NCI-H345 treated with DMSO at 0.1 percent for 48 hours (cell line): ENCODE measurements at regions not wholly inside any gene's neighbourhood (a gene's known extent, or its start where the extent isn't known, plus 50 kb on each side); places are given as distances from the start of the nearest gene placed in this dataset.

Experiments used
- DNase-seq: peaks from one replicate; lab custom pipeline; 2025; ENCODE audit not compliant: unreplicated experiment; lab: John Stamatoyannopoulos, UW

- DNase-seq, result no peak
Observed at GRCh38 chr13:73245246-73245645, 186.4 kb downstream of the KLF5 start.

- DNase-seq, result no peak
Observed at GRCh38 chr13:73244467-73244866, 185.7 kb downstream of the KLF5 start.

GRCh38 chr13:73242515-73243015, 183.8 kb downstream of the KLF5 start:
- DNase-seq, result no peak

- no peak for DNase-seq
Observed at GRCh38 chr13:73240193-73240592, 181.4 kb downstream of the KLF5 start.

GRCh38 chr13:73235385-73235784, 176.6 kb downstream of the KLF5 start:
- no peak for DNase-seq

GRCh38 chr13:73231471-73231870, 172.7 kb downstream of the KLF5 start:
- no peak for DNase-seq

GRCh38 chr13:73230716-73231115, 171.9 kb downstream of the KLF5 start:
- DNase-seq, result no peak

GRCh38 chr13:73228546-73228945, 169.7 kb downstream of the KLF5 start:
- DNase-seq, result no peak

GRCh38 chr13:73225990-73226389, 167.2 kb downstream of the KLF5 start:
- DNase-seq, result no peak

GRCh38 chr13:73224703-73225102, 165.9 kb downstream of the KLF5 start:
- no peak for DNase-seq

GRCh38 chr13:73223372-73223781, 164.6 kb downstream of the KLF5 start:
- no peak for DNase-seq

- DNase-seq, result no peak
Observed at GRCh38 chr13:73222627-73223305, 164.0 kb downstream of the KLF5 start.

- DNase-seq, result no peak
Observed at GRCh38 chr13:73220966-73221720, 162.3 kb downstream of the KLF5 start.

GRCh38 chr13:73218181-73218580, 159.4 kb downstream of the KLF5 start:
- DNase-seq, result no peak

GRCh38 chr13:73216381-73216831, 157.6 kb downstream of the KLF5 start:
- DNase-seq, result no peak

GRCh38 chr13:73215823-73216222, 157.0 kb downstream of the KLF5 start:
- no peak for DNase-seq

GRCh38 chr13:73212482-73212881, 153.7 kb downstream of the KLF5 start:
- no peak for DNase-seq

GRCh38 chr13:73210218-73210883, 151.5 kb downstream of the KLF5 start:
- no peak for DNase-seq

- DNase-seq, result no peak
Observed at GRCh38 chr13:73204952-73205351, 146.1 kb downstream of the KLF5 start.

GRCh38 chr13:73201626-73202025, 142.8 kb downstream of the KLF5 start:
- DNase-seq, result no peak

GRCh38 chr13:73198991-73199411, 140.2 kb downstream of the KLF5 start:
- no peak for DNase-seq

- DNase-seq, result no peak
Observed at GRCh38 chr13:73195091-73195490, 136.3 kb downstream of the KLF5 start.
